SK-N-SH treated with all-trans-retinoic acid at 6 μM for 48 hours (cell line): ENCODE measurements at regions not wholly inside any gene's neighbourhood (a gene's known extent, or its start where the extent isn't known, plus 50 kb on each side); places are given as distances from the start of the nearest gene placed in this dataset.

Experiments used
- ATAC-seq: fragments of 200-7000 bp; cut with Tn5 transposase; 3 replicates; pipeline ENCODE4 v1.9.1; 2020; ENCODE audit warnings: mild to moderate bottlenecking, moderate library complexity
- ARNTL ChIP-seq: fragments of 450-650 bp; formaldehyde crosslinking; IDR thresholded peaks from 2 replicates; pipeline ENCODE4 v1.5.0; 2020; ENCODE audit warnings: low read depth, mild to moderate bottlenecking, moderate library complexity, borderline replicate concordance
- BACH2 ChIP-seq: fragments of 250-450 bp; sonication (Bioruptor Pico); IDR thresholded peaks from 2 replicates; pipeline ENCODE4 v1.9.0; 2021; ENCODE audit warnings: mild to moderate bottlenecking, borderline replicate concordance
- CREB5 ChIP-seq: fragments of 250-450 bp; sonication (Bioruptor Pico); IDR thresholded peaks from 2 replicates; pipeline ENCODE4 v1.5.1; 2020; ENCODE audit warnings: low read depth, mild to moderate bottlenecking, moderate library complexity
- CSRNP3 ChIP-seq: fragments of 250-450 bp; sonication (Bioruptor Pico); IDR thresholded peaks from 2 replicates; pipeline ENCODE4 v1.5.1; 2021; ENCODE audit warnings: mild to moderate bottlenecking, moderate library complexity
- ESRRG ChIP-seq: fragments of 250-450 bp; sonication (Bioruptor Pico); IDR thresholded peaks from 2 replicates; pipeline ENCODE4 v1.6.1; 2021; ENCODE audit warnings: mild to moderate bottlenecking
- GLIS3 ChIP-seq: fragments of 250-450 bp; sonication (Bioruptor Pico); IDR thresholded peaks from 2 replicates; pipeline ENCODE4 v1.5.0; 2020; ENCODE audit warnings: mild to moderate bottlenecking, moderate library complexity
- ISL1 ChIP-seq: fragments of 250-450 bp; sonication (Bioruptor Pico); IDR thresholded peaks from 2 replicates; pipeline ENCODE4 v2.1.2; 2022; ENCODE audit warnings: mild to moderate bottlenecking, moderate library complexity
- PATZ1 ChIP-seq: fragments of 250-450 bp; sonication (Bioruptor Pico); IDR thresholded peaks from 2 replicates; pipeline ENCODE4 v1.8.0; 2020; ENCODE audit warnings: mild to moderate bottlenecking, moderate library complexity, borderline replicate concordance
- POU6F1 ChIP-seq: fragments of 250-450 bp; sonication (Bioruptor Pico); IDR thresholded peaks from 2 replicates; pipeline ENCODE4 v1.8.0; 2021; ENCODE audit warnings: low read depth, mild to moderate bottlenecking, moderate library complexity, borderline replicate concordance
- PPARA ChIP-seq: fragments of 250-450 bp; sonication (Bioruptor Pico); IDR thresholded peaks from 2 replicates; pipeline ENCODE4 v1.5.0; 2020; ENCODE audit warnings: mild to moderate bottlenecking, borderline replicate concordance
- RARB ChIP-seq: fragments of 250-450 bp; sonication (Bioruptor Pico); IDR thresholded peaks from 2 replicates; pipeline ENCODE4 v1.8.0; 2021; ENCODE audit warnings: mild to moderate bottlenecking, moderate library complexity
- SNAI2 ChIP-seq: fragments of 250-450 bp; sonication (Bioruptor Pico); IDR thresholded peaks from 2 replicates; pipeline ENCODE4 v1.5.0; 2020; ENCODE audit warnings: mild to moderate bottlenecking, moderate library complexity
- TCF4 ChIP-seq: fragments of 250-450 bp; sonication (Bioruptor Pico); IDR thresholded peaks from 2 replicates; pipeline ENCODE4 v1.8.0; 2021; ENCODE audit warnings: mild to moderate bottlenecking, moderate library complexity, borderline replicate concordance
- TOX ChIP-seq: fragments of 250-450 bp; sonication (Bioruptor Pico); IDR thresholded peaks from 2 replicates; pipeline ENCODE4 v1.8.0; 2021; ENCODE audit warnings: mild to moderate bottlenecking, moderate library complexity, borderline replicate concordance
- TSHZ2 ChIP-seq: fragments of 250-450 bp; sonication (Bioruptor Pico); IDR thresholded peaks from 2 replicates; pipeline ENCODE4 v1.5.0; 2020; ENCODE audit warnings: mild to moderate bottlenecking, moderate library complexity
- ZC3H10 ChIP-seq: fragments of 250-450 bp; sonication (Bioruptor Pico); IDR thresholded peaks from 2 replicates; pipeline ENCODE4 v1.5.1; 2021; ENCODE audit warnings: mild to moderate bottlenecking, moderate library complexity
- ZFP3 ChIP-seq: fragments of 250-450 bp; sonication (Bioruptor Pico); IDR thresholded peaks from 2 replicates; pipeline ENCODE4 v1.5.0; 2020; ENCODE audit warnings: mild to moderate bottlenecking, moderate library complexity
- ZFP30 ChIP-seq: fragments of 450-650 bp; formaldehyde crosslinking; IDR thresholded peaks from 2 replicates; pipeline ENCODE4 v1.5.0; 2022; ENCODE audit warnings: mild to moderate bottlenecking, moderate library complexity
- ZNF565 ChIP-seq: fragments of 450-650 bp; formaldehyde crosslinking; conservative IDR thresholded peaks from 2 replicates; pipeline ENCODE4 v1.5.0; 2020; ENCODE audit warnings: low read depth, mild to moderate bottlenecking, moderate library complexity
- ZNF70 ChIP-seq: fragments of 450-650 bp; formaldehyde crosslinking; IDR thresholded peaks from 2 replicates; pipeline ENCODE4 v1.5.0; 2020; ENCODE audit warnings: mild to moderate bottlenecking, moderate library complexity
- ZNF8 ChIP-seq: fragments of 450-650 bp; formaldehyde crosslinking; IDR thresholded peaks from 2 replicates; pipeline ENCODE4 v1.5.0; 2020; ENCODE audit warnings: mild to moderate bottlenecking, moderate library complexity

- TF ChIP-seq TCF4 (no peak), PATZ1 (no peak)
- ATAC-seq, result no peak
These were observed 54.0 kb downstream of the UTRN start for GRCh38 chr6:144338951-144339700.

GRCh38 chr6:144339859-144340452 lies 54.8 kb downstream of the UTRN start:
- ATAC-seq, result no peak

More at GRCh38 chr6:144339859-144340452, 54.8 kb downstream of the UTRN start:
- no peak for TF ChIP-seq GLIS3
- no peak for TF ChIP-seq ZNF565 (CRISPR knock-in tag)
- no peak for TF ChIP-seq SNAI2 (CRISPR knock-in tag)
- TF ChIP-seq POU6F1, result no peak
- no peak for TF ChIP-seq ISL1
- no peak for TF ChIP-seq ZC3H10
- no peak for TF ChIP-seq CREB5 (CRISPR knock-in tag)
- TF ChIP-seq ZFP3 (CRISPR knock-in tag), result no peak
- no peak for TF ChIP-seq CSRNP3 (CRISPR knock-in tag)
- TF ChIP-seq ZFP30 (CRISPR knock-in tag), result no peak
- no peak for TF ChIP-seq BACH2 (CRISPR knock-in tag)
- no peak for TF ChIP-seq RARB (CRISPR knock-in tag)
- TF ChIP-seq ESRRG (CRISPR knock-in tag), result no peak
- no peak for TF ChIP-seq TOX (CRISPR knock-in tag)
- no peak for TF ChIP-seq ZNF8 (CRISPR knock-in tag)
- TF ChIP-seq TSHZ2 (CRISPR knock-in tag), result no peak
- TF ChIP-seq PPARA (CRISPR knock-in tag), result no peak
- no peak for TF ChIP-seq ZNF70 (CRISPR knock-in tag)
- TF ChIP-seq TCF4, result no peak
- TF ChIP-seq ARNTL, result no peak
